HFFc6 (cell line): ENCODE measurements at regions not wholly inside any gene's neighbourhood (a gene's known extent, or its start where the extent isn't known, plus 50 kb on each side); places are given as distances from the start of the nearest gene placed in this dataset.

Experiments used
- DNase-seq: peaks from one replicate; pipeline ENCODE4 v3.0.0-alpha.2; 2018
- H3K27ac Mint-ChIP-seq: 2 replicates; pipeline ENCODE4 v1.8.0; 2020; ENCODE audit warnings: mild to moderate bottlenecking, mixed read lengths
- H3K27me3 Mint-ChIP-seq: 2 replicates; pipeline ENCODE4 v1.8.0; 2021; ENCODE audit warnings: mild to moderate bottlenecking, moderate library complexity, mixed read lengths; ENCODE audit not compliant: insufficient read depth
- H3K36me3 Mint-ChIP-seq: 2 replicates; pipeline ENCODE4 v1.8.0; 2021; ENCODE audit warnings: low read depth, mixed read lengths
- H3K4me1 Mint-ChIP-seq: 2 replicates; pipeline ENCODE4 v1.8.0; 2020; ENCODE audit warnings: low read depth, mixed read lengths
- H3K4me3 Mint-ChIP-seq: 2 replicates; pipeline ENCODE4 v1.8.0; 2020; ENCODE audit warnings: mild to moderate bottlenecking, moderate library complexity, mixed read lengths
- H3K9me3 Mint-ChIP-seq: 2 replicates; pipeline ENCODE4 v1.8.0; 2020; ENCODE audit warnings: mild to moderate bottlenecking, mixed read lengths
- TF ChIP-seq, protein P1 (sequence below): fragments of 200-600 bp; sonication (generic); IDR thresholded peaks from 2 replicates; pipeline ENCODE4 v1.5.0; 2021; ENCODE audit warnings: antibody characterized with exemption, mild to moderate bottlenecking

DNA sequence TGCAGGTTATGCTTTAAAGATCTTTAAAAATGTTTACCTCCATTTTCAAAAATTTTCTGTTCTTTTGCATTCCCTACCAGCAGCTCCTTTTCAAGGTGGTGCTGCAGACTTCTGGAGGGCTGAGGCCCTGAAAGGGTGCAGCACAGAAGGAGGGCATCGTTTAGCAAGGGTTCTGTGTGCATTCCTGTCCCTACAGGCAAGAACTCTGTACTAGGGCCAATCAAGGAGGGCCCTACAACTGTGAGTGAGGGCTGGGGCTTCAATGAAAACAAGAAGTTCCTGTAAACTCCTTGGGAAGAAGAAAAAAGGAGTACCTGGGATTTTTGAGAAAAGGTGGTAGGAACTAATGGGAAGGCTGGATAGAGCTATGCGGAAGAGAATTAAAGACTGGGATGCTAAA, 50.7 kb upstream of the CSRP2 start:
- Mint-ChIP-seq H3K27me3 (peaks cover 13% of the 10 kb centered on the region), H3K27ac (no peak overlapping the region), H3K9me3 (no peaks in the 10 kb centered on the region), H3K36me3 (no peaks in the 10 kb centered on the region), H3K4me1 (peaks cover 6% of the 10 kb centered on the region; the same call in 1 of the 2 replicates), H3K4me3 (no peak overlapping the region)
- TF ChIP-seq, protein P1, sequence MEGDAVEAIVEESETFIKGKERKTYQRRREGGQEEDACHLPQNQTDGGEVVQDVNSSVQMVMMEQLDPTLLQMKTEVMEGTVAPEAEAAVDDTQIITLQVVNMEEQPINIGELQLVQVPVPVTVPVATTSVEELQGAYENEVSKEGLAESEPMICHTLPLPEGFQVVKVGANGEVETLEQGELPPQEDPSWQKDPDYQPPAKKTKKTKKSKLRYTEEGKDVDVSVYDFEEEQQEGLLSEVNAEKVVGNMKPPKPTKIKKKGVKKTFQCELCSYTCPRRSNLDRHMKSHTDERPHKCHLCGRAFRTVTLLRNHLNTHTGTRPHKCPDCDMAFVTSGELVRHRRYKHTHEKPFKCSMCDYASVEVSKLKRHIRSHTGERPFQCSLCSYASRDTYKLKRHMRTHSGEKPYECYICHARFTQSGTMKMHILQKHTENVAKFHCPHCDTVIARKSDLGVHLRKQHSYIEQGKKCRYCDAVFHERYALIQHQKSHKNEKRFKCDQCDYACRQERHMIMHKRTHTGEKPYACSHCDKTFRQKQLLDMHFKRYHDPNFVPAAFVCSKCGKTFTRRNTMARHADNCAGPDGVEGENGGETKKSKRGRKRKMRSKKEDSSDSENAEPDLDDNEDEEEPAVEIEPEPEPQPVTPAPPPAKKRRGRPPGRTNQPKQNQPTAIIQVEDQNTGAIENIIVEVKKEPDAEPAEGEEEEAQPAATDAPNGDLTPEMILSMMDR = no peak
- DNase-seq = no peak
